HG03520 (cell line): ENCODE measurements at regions not wholly inside any gene's neighbourhood (a gene's known extent, or its start where the extent isn't known, plus 50 kb on each side); places are given as distances from the start of the nearest gene placed in this dataset.

ENCODE experiments used
- ATAC-seq: cut with Tn5 transposase; IDR thresholded peaks from one replicate; pipeline ENCODE4 v1.9.1; 2021; ENCODE audit warnings: mild to moderate bottlenecking, moderate library complexity; ENCODE audit not compliant: unreplicated experiment

- no peak for ATAC-seq
Observed at GRCh38 chr2:196344397-196344796, 173.0 kb upstream of the STK17B start.

GRCh38 chr2:196353717-196354116 is 182.3 kb upstream of the STK17B start:
- ATAC-seq: no peak

DNA sequence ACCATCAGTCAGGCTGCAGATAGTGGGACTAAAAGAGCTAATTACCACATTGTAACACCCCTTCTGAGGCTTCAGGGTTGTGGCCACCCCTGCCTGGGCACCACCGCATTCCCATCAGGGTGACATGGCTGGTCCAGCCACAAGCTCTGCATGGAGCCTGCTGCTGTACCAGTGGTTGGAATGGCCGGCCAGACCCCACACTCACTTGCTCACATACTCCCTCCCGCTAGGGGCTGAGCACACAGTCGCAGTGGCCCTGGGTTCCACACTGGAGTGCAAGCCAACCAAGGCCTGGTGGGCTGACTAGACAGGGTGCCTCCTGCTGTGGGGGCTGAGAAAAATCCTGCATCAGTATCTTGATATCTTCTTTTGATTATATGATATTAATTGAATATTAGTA is 182.8 kb upstream of the STK17B start:
- ATAC-seq: no peak

- no peak for ATAC-seq
Observed at GRCh38 chr2:196356332-196356731, 185.0 kb upstream of the STK17B start.

GRCh38 chr2:196360650-196361049 is 189.3 kb upstream of the STK17B start:
- ATAC-seq: no peak

DNA sequence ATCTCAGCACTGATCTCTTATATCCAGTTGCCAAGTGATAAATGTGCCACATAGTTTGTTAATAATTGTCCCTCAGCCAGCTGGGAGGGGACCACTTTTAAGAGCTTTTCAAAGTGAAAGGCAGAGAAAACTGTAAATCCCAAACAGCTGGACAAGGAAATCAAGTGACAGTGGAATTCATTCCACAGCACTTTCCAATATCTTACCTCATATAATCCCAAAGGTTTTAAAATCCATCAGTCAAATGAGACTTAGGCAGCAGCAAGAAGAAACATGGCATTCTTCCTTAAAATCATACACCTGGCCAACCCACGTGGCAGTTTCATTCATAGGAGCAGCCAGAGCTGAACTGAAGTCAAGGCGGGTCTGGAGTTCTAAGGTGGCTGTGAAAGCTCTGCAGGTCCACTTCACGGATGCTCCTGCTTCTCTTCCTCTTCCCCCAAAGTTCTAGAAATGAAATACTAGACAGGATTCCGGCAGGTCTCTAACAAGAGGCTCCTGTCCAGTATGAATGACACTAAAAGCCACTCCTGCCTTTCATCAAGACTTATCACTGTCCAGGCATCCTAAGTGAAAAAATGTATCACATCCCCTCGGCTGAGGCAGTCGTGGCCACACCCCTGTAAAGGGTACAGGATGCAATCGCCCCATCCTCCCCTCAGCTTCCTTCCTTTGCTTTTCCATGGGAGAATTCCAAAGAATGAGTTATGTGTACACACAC is 190.4 kb upstream of the STK17B start:
- ATAC-seq: no peak

DNA sequence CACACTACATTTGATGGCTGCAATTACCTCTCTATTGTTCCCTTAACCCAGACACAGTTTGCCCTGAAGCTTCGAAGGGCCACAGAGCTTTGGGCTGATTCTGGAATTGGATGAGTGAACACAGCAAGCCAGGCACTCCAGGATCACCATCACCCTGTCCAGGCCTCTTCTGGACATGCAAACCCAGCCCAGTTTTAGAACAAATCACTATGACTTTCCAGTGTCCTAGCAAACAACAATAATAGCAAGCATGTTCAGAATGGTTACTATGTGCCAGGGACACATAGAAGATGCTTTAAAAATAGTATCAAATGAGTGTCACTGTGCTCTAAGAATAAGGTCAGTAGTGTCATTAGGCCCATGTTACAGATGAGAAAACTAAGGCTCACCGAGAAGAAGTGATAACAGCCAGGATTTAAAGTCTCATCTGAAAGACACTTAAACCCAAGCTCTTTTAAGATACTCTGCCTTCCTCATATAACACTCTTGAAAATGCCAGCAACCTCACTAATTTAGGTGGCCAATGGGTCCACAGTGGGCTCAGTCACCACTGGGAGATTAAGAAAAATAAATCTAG is 191.7 kb upstream of the STK17B start:
- ATAC-seq: no peak

DNA sequence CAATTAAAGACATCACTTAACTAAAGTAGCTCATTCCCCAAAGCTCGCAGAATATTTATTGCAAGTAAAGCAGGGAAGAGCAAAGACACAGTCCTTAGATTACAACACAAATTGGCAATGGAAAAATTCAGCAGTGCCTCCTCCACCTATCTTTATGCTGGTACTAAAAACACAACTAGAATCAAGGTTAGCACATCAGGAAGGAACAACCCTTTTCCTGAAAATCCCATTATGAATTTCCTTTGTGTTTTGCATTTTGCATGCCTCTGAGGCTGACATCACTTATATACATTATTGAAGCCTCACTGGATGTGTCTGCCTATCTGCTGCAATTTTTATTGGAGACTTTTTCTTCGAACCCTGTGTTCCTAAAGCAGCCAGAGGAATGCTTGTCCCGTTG is 193.8 kb upstream of the STK17B start:
- ATAC-seq: no peak

DNA sequence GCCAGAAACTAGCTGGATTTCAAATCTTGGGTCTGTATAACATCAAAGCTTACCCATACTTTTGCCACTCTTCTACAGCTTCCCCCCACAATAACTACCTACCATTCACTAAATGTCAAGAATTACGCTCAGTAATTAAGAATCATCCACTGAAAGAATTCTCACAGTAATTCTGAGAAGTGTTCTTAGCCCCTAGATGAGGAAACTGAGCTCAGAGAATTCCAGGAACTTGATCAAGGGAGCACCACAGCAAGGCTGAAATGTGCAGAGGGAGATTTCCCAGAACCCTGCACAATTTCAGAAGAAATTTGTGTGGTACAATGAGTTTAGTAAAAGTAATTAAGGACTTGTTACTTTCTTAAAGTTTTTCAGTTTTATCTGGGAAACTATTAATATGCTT is 194.5 kb upstream of the STK17B start:
- no peak for ATAC-seq

GRCh38 chr2:196367633-196368032 is 196.3 kb upstream of the STK17B start:
- no peak for ATAC-seq

- no peak for ATAC-seq
Observed at GRCh38 chr2:196368546-196369225, 197.3 kb upstream of the STK17B start.

GRCh38 chr2:196369967-196370366 is 198.6 kb upstream of the STK17B start:
- no peak for ATAC-seq

- no peak for ATAC-seq
Observed at GRCh38 chr2:196370381-196370780, 199.0 kb upstream of the STK17B start.

DNA sequence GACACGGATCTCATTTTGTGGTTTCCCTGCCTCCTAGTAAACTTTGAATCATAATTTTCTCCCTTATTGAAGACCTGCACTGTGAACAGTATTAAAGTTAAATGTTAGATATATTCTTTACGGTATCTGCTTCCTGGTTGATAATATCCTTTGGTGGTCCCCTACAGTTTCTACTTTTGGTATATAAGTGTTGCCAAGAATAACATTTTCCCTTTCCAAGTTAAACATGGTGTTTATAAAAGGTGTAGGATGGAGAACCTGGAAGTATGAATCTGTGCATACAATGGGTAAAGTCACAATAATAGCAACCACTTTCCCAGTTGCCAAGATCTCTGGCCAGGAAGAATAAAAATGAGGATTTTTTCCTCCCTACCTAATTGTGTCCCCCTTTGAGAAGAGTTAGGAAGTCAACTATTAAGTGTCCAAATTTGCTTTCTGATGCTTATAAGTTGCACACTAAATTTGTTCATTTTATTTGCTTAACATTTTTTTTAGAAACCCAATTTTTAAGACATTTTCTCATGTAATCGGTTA is 201.0 kb upstream of the STK17B start:
- no peak for ATAC-seq

- no peak for ATAC-seq
Observed at GRCh38 chr2:196372811-196373664, 201.7 kb upstream of the STK17B start.

- ATAC-seq: no peak
Observed at GRCh38 chr2:196376984-196377877, 205.9 kb upstream of the STK17B start.

- no peak for ATAC-seq
Observed at GRCh38 chr2:196379600-196379999, 208.2 kb upstream of the STK17B start.

- ATAC-seq: no peak
Observed at GRCh38 chr2:196380098-196380497, 208.7 kb upstream of the STK17B start.

- ATAC-seq: no peak
Observed at GRCh38 chr2:196380575-196380974, 209.2 kb upstream of the STK17B start.

- no peak for ATAC-seq
Observed at GRCh38 chr2:196381464-196381863, 210.1 kb upstream of the STK17B start.
